Astrocyte (in vitro differentiated cells and primary cell): ENCODE measurements at regions not wholly inside any gene's neighbourhood (a gene's known extent, or its start where the extent isn't known, plus 50 kb on each side); places are given as distances from the start of the nearest gene placed in this dataset.
"Not testable (repeated sequence)": the region's sequence is repeated elsewhere in the genome, so short reads cannot be mapped to it uniquely, and the experiment has no call there.

ENCODE experiments used
- DNase-seq: peaks from one replicate; pipeline ENCODE4 v3.0.0-alpha.2; 2010; ENCODE audit warnings: low read depth
- FAIRE-seq: peaks from 2 replicates; lab custom pipeline; 2011; peaks lifted over from hg19 to GRCh38; lab: Jason Lieb, UNC
- H2AFZ ChIP-seq: 2 replicates; pipeline ENCODE4 v1.6.0; 2012; ENCODE audit warnings: low read depth, low read length, inconsistent platforms
- H3K27ac ChIP-seq: 2 replicates; pipeline ENCODE4 v1.5.1; 2011; ENCODE audit warnings: low read depth, low read length, inconsistent platforms
- H3K27me3 ChIP-seq: 2 replicates; pipeline ENCODE4 v1.6.0; 2011; ENCODE audit warnings: low read length, inconsistent platforms; ENCODE audit not compliant: insufficient read depth
- H3K36me3 ChIP-seq: 2 replicates; pipeline ENCODE4 v1.5.1; 2011; ENCODE audit warnings: low read length, inconsistent platforms; ENCODE audit not compliant: insufficient read depth
- H3K4me1 ChIP-seq: 2 replicates; pipeline ENCODE4 v1.5.1; 2011; ENCODE audit warnings: low read length, inconsistent platforms; ENCODE audit not compliant: insufficient read depth
- H3K4me2 ChIP-seq: 2 replicates; pipeline ENCODE4 v1.6.0; 2012; ENCODE audit warnings: low read length, inconsistent platforms
- H3K4me3 ChIP-seq: 2 replicates; pipeline ENCODE4 v1.5.1; 2011; ENCODE audit warnings: low read depth, mild to moderate bottlenecking, low read length, inconsistent platforms; ENCODE audit not compliant: insufficient read depth
- H3K79me2 ChIP-seq: 2 replicates; pipeline ENCODE4 v1.6.0; 2012; ENCODE audit warnings: mild to moderate bottlenecking, low read length, inconsistent platforms; ENCODE audit not compliant: insufficient read depth
- H3K9ac ChIP-seq: 2 replicates; pipeline ENCODE4 v1.6.0; 2012; ENCODE audit warnings: mild to moderate bottlenecking, low read length, inconsistent platforms
- H3K9me3 ChIP-seq: 2 replicates; pipeline ENCODE4 v1.5.1; 2012; ENCODE audit warnings: low read depth, mild to moderate bottlenecking, low read length, inconsistent platforms; ENCODE audit not compliant: insufficient read depth
- H4K20me1 ChIP-seq: 2 replicates; pipeline ENCODE4 v1.6.0; 2012; ENCODE audit warnings: low read length, inconsistent platforms; ENCODE audit not compliant: insufficient read depth
- H3K27ac Mint-ChIP-seq: one replicate; pipeline ENCODE4 v1.8.0; 2021; ENCODE audit warnings: mild to moderate bottlenecking, mixed read lengths; ENCODE audit not compliant: unreplicated experiment
- H3K27me3 Mint-ChIP-seq: one replicate; pipeline ENCODE4 v1.8.0; 2021; ENCODE audit warnings: low read depth, mixed read lengths; ENCODE audit not compliant: unreplicated experiment
- H3K36me3 Mint-ChIP-seq: one replicate; pipeline ENCODE4 v1.8.0; 2021; ENCODE audit warnings: low read depth, mixed read lengths; ENCODE audit not compliant: unreplicated experiment
- H3K4me1 Mint-ChIP-seq: one replicate; pipeline ENCODE4 v1.8.0; 2021; ENCODE audit warnings: low read depth, mixed read lengths; ENCODE audit not compliant: unreplicated experiment
- H3K4me3 Mint-ChIP-seq: one replicate; pipeline ENCODE4 v1.8.0; 2021; ENCODE audit warnings: mild to moderate bottlenecking, moderate library complexity, mixed read lengths; ENCODE audit not compliant: unreplicated experiment
- H3K9me3 Mint-ChIP-seq: one replicate; pipeline ENCODE4 v1.8.0; 2021; ENCODE audit warnings: mild to moderate bottlenecking, mixed read lengths; ENCODE audit not compliant: unreplicated experiment
- CTCF ChIP-seq: IDR thresholded peaks from 2 replicates; pipeline ENCODE4 v1.5.1; 2011; ENCODE audit warnings: low read depth, mild to moderate bottlenecking, inconsistent platforms, low read length, moderate library complexity; ENCODE audit not compliant: insufficient read depth
- EZH2 ChIP-seq: IDR thresholded peaks from 2 replicates; pipeline ENCODE4 v1.6.1; 2012; ENCODE audit warnings: mild to moderate bottlenecking, low read length, inconsistent platforms; ENCODE audit not compliant: insufficient read depth

- Histone ChIP-seq H2AFZ (no peak overlapping the region), H3K9me3 (no peaks in the 10 kb centered on the region), H3K4me2 (no peak overlapping the region), H3K4me3 (no peak overlapping the region), H3K9ac (no peak overlapping the region), H3K36me3 (no peaks in the 10 kb centered on the region), H3K4me1 (no peaks in the 10 kb centered on the region), H4K20me1 (no peaks in the 10 kb centered on the region), H3K27ac (no peak overlapping the region), H3K79me2 (no peaks in the 10 kb centered on the region), H3K27me3 (peaks cover 2% of the 10 kb centered on the region)
- Mint-ChIP-seq H3K4me1 (no peaks in the 10 kb centered on the region), H3K27me3 (no peaks in the 10 kb centered on the region), H3K4me3 (no peak overlapping the region), H3K36me3 (no peaks in the 10 kb centered on the region), H3K9me3 (no peaks in the 10 kb centered on the region), H3K27ac (no peak overlapping the region)
- no peak for FAIRE-seq
- no peak for DNase-seq
- no peak for TF ChIP-seq EZH2
- no peak for TF ChIP-seq CTCF
Measured at GRCh38 chr2:47697000-47697601, 85.8 kb upstream of the MSH6 start.

GRCh38 chr2:47696478-47696831 lies 86.5 kb upstream of the MSH6 start:
- Histone ChIP-seq H3K4me3 (no peak overlapping the region), H2AFZ (no peak overlapping the region), H3K36me3 (no peaks in the 10 kb centered on the region), H3K9ac (no peak overlapping the region), H3K4me1 (no peaks in the 10 kb centered on the region), H3K9me3 (no peaks in the 10 kb centered on the region), H3K27me3 (peaks cover 2% of the 10 kb centered on the region), H3K4me2 (no peak overlapping the region), H3K79me2 (no peaks in the 10 kb centered on the region), H3K27ac (no peak overlapping the region), H4K20me1 (no peaks in the 10 kb centered on the region)
- FAIRE-seq (no peak), DNase-seq (no peak)
- Mint-ChIP-seq H3K9me3 (no peaks in the 10 kb centered on the region), H3K27me3 (no peaks in the 10 kb centered on the region), H3K27ac (no peak overlapping the region), H3K4me1 (no peaks in the 10 kb centered on the region), H3K4me3 (no peak overlapping the region), H3K36me3 (no peaks in the 10 kb centered on the region)
- TF ChIP-seq EZH2 = no peak

GRCh38 chr2:47695800-47696477 lies 87.0 kb upstream of the MSH6 start:
- DNase-seq (no peak), FAIRE-seq (no peak)
- no peak overlapping the region for H3K27ac ChIP-seq
- no peaks in the 10 kb centered on the region for H4K20me1 ChIP-seq
- no peak overlapping the region for H2AFZ ChIP-seq
- H3K27me3 ChIP-seq = peaks cover 2% of the 10 kb centered on the region
- no peaks in the 10 kb centered on the region for H3K36me3 ChIP-seq
- no peaks in the 10 kb centered on the region for H3K27me3 Mint-ChIP-seq
- no peak overlapping the region for H3K27ac Mint-ChIP-seq
- H3K79me2 ChIP-seq = no peaks in the 10 kb centered on the region
- H3K9me3 Mint-ChIP-seq = no peaks in the 10 kb centered on the region
- no peak overlapping the region for H3K4me3 ChIP-seq
- H3K9me3 ChIP-seq = no peaks in the 10 kb centered on the region
- H3K4me2 ChIP-seq = no peak overlapping the region
- no peaks in the 10 kb centered on the region for H3K36me3 Mint-ChIP-seq
- no peak overlapping the region for H3K4me3 Mint-ChIP-seq
- no peak for TF ChIP-seq CTCF
- TF ChIP-seq EZH2 = no peak
- H3K9ac ChIP-seq = no peak overlapping the region
- no peaks in the 10 kb centered on the region for H3K4me1 ChIP-seq
- no peaks in the 10 kb centered on the region for H3K4me1 Mint-ChIP-seq

- not testable (repeated sequence) for H3K36me3 ChIP-seq, H3K4me1 ChIP-seq, H3K9me3 ChIP-seq, H3K4me3 ChIP-seq, H3K9ac ChIP-seq, H3K36me3 Mint-ChIP-seq, H3K4me1 Mint-ChIP-seq, DNase-seq, H3K4me2 ChIP-seq, H4K20me1 ChIP-seq, H3K27ac ChIP-seq, H2AFZ ChIP-seq, H3K27me3 ChIP-seq, H3K9me3 Mint-ChIP-seq, H3K27me3 Mint-ChIP-seq, H3K79me2 ChIP-seq, H3K27ac Mint-ChIP-seq, FAIRE-seq, H3K4me3 Mint-ChIP-seq
Measured at GRCh38 chr2:47694451-47694850, 88.5 kb upstream of the MSH6 start.
